DMS 273 (cell line): ENCODE measurements at regions not wholly inside any gene's neighbourhood (a gene's known extent, or its start where the extent isn't known, plus 50 kb on each side); places are given as distances from the start of the nearest gene placed in this dataset.

ENCODE experiments used
- DNase-seq: peaks from one replicate; lab custom pipeline; 2025; ENCODE audit not compliant: unreplicated experiment; lab: John Stamatoyannopoulos, UW

DNA sequence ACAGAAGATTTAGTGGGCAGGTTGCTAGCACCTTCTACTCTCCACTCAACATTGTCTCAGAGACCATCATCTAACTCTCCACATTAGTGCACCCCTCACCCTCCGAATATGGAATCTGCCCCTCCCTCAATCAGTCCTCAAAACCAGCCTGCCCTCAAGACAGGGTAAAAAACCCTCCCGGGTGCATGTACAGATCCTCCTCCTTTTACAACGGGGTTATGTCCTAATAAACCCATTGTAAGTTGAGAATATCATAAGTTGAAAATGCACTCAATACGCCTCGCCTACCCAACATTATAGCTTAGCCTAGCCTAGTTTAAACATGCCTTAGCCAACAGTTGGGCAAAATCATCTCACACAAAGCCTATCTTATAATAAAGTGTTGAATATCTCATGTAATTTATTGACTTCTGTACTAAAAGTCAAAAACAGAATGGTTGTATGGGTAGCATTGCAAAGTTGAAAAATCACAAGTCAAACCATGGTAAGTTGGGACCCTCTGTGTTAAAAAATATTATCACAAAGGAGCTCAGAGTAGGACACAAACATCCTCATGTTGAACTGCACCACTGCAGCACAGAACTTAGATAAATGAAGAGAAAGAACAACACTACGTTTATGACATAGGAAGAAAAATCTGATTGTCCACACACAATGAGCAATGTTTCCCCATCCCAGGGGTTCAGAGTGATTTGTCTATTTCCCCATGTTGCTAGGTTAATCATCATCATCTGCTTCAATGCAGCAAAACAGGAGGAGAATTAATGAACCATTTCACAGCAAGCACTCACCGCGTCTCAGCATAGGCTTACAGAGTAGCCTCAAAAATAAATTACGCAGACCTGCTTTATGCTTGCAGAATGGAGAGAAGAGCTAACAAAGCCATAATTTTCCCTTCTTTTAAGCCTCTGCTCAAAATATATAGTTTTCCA is 184.1 kb upstream of the ARL4C start:
- DNase-seq = no peak

DNA sequence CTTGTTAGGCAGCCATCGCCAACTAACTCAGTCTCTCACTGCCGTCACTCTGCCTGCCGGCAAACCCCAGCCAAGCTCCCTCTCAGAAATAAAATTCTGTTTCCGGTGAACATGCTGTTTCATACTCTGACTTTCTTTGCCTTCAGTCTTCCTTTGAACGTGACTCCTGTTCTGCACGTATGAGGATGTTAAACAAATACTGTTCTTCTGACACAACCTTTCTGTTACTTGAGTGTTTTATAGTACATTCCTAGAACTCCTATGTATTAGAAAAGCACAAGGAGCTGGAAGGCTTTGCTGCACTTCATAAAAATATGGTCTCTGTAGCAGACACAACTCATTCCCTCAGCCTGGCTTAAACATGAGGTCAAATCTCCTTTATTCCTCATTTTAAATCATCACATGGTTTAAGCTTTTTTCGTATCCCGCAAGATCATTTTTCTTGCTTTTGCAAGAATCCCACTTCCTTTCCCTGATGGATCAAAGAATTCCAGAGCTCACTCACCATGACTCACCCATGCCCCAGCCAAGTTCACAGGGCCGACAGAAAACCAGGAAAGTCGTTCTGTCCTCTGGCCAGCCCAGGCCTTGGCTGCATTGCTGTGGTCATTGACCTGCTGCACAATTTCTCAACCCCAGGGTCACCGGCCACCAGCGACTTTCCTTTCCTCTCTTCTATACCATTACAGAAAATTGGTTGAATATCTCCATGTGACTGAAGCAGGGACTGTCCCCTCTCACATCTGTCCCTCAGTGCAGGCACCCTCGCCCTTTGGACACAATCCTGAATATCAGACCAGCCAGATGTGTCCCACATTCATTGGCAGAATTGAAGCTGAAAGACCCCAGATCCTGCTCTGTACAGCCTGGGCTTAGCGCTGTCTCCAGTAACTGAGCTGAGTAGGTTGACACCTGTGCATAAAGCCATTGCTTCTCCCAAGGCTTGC is 183.1 kb upstream of the ARL4C start:
- DNase-seq = no peak

- no peak for DNase-seq
Measured at GRCh38 chr2:234679301-234679740, 182.4 kb upstream of the ARL4C start.

- no peak for DNase-seq
Measured at GRCh38 chr2:234678711-234679110, 181.8 kb upstream of the ARL4C start.

- no peak for DNase-seq
Measured at GRCh38 chr2:234677758-234678538, 181.1 kb upstream of the ARL4C start.

DNA sequence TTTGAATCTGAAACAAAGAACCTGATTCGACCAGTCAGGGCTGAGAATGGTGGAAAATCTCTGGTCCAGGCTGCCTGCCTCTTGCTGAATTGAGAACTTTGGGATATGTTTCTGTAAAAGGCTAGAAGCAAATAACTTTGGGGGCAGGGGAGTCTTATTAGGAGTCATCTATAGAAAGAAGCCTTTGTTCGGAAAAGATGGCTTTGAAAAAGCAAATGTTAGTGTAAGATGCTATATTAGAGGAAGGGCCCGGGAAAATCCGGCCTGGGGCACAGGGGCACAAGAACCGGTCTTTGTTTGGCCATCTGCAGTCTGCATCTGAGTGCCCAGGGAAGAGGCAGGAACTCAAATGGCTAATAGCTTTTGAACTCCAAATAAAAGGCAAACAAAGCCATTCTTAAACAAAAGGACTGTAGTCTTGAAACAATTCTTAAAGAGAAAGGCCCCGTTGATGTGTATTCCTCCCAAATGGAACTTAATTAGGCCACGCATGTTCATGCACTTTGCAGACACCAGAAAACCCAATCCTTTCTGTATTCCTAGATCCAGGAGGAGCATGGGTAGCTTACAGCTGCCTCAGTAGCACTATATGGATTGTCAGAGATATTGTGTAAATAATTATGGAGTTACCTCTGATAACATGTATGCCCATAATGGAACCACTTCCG is 180.0 kb upstream of the ARL4C start:
- no peak for DNase-seq

DNA sequence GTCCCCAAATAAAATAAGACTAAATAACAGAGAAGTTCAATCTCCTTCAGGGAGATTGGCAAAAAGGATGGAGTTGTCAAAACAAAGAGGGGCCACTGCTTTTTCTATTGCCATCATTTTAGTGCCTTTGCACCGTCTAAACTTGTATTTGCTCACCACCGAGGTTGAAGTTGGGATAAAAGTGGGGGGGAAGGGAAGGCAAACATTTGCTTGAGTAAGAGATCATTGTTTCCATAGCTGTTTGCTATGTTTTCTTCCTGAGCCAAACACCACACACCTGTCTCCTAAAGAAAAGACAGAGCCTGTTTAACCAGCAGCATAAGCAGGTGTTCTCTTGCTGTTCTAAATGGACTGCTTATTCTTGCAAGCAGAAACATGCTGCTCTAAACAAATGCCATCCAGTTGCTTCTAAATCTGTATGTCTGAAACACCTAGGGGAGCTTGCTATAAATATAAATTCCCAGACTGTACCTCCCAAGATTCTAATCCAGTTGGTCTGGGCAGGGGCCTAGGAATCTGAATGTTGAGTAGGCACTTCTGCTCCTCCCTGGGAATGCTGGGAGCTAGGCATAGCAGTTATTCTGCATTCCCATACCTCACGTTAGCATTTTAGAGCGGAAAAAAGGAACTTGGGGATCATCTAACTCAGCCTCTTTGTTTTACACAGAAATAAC is 179.4 kb upstream of the ARL4C start:
- DNase-seq = no peak

DNA sequence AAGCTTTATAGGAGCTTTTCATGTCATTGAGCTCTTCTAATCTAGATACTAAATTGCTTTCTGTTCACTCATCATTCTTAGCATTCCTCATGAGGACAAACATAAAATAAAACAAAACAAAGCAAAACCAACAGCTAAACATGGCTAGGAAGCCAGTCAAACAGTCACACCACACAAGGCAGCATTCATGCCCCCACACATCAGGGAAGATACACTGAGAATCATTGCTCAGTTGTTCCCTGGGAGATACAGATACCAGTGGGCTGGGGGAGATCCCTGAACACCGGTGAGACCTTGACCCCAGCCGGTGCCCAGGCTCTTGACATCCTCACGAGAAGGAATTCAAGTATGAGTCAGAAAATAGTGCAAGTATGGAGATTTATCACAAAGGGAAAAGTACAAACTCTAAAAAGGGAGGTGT is 177.9 kb upstream of the ARL4C start:
- DNase-seq = no peak

DNA sequence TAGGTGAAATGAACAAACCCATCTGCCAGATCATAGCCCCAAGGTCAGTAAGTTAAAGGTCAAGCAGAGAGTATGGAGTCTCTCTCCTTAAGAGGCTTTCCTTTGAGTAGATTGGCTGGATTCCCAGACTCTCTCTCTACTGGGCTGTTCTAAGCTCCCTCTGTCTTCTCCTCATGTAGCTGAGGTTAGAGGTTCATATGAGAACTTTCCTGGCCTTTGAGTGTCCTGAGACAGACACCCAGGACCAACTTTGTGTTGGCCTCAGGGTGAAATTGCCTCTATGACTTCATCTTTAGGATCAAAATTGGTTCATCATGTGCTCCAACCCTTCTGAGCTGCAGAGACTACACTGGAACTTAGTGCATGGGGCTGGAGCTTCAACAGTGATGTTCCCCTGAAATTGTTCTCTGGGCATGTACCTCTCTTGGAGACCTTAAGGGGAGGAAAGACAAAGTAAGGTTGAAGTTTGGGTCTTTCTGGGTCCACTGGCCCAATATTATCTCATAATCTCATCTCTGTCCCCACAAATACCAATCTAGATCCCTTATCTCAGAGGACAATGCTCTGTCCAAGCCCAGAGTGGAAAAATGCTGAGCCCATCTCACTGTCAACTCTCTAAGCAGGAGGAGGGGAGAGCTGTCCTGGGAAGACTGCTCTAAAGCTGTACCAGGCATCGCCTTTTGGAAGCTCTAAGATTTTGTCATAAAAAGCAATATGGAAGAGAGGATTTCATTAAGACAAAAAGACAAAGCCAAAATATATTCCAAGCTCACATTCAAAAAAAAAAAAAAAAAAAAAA is 177.3 kb upstream of the ARL4C start:
- DNase-seq = no peak

GRCh38 chr2:234673501-234673900 is 176.6 kb upstream of the ARL4C start:
- no peak for DNase-seq

DNA sequence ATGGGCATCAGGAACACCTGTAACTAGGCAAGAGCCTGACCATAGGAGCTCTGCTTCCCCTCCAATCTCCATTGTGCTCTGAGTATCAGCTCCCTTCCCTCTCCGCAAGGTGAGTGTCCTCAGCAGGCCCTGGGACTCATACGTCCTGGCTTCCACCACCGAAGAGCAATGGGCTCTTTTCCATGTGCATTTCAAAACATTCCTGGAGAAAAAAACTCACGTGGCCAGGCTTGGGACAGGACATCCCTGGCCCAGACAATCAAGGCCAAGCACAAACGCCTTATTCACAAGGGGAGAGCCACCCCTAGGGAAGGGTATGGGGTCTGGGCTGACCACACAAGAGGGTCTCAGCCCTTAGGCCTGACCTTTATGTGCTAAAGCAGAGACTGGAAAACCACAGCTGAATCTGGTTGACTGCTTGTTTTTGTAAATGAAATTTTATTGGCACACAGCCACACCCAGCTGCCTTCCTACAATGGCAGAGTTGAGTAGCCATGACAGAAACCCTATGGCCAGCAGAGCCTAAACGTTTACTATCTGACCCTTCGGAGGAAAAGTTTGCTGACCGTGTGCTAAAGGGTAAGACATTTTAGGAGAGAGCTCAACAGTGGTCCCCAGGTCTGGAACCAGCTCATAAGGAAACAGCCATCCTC is 175.7 kb upstream of the ARL4C start:
- peak; percentile 7 for DNase-seq

GRCh38 chr2:234671716-234672115 is 174.8 kb upstream of the ARL4C start:
- no peak for DNase-seq

DNA sequence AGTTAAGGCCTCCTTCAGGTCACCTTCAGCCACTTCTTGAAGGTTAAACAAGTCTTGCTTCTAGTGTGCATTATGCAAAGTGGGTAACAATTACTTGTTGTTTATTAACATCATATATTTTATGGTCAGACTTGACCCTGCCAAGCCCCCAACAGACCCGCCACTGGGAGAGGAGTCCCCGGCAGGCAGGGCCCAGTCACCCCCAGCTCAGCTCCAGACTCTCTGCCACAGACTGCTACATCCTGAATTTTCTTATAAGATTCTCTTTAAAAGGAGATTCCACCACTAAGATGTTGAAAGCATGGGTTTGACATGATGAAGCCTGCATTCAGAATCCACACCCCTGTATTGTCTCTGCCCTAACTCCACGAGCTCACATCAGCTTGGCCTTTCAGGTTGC is 174.3 kb upstream of the ARL4C start:
- no peak for DNase-seq

GRCh38 chr2:234670806-234671205 is 173.9 kb upstream of the ARL4C start:
- DNase-seq = peak; percentile 72

DNA sequence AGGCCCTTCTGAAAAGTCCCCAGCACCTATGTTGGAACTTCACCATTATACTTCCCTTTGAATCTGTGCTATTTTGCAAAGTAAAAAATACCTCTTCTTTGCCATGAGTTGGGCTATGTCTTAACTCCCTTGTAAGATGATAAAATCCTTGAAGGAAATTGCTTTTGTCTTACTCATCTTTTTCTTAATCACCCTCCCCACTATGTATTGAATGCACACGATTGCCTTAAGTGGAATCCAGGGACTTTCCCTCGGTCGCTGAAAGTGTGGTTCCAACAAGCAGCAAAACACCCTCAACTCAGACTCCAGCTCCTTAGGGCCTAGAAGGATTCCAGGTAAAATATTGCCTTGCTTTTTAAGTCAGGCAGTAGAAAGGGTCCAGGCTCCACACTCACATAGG is 173.2 kb upstream of the ARL4C start:
- DNase-seq = no peak

GRCh38 chr2:234669621-234670020 is 172.7 kb upstream of the ARL4C start:
- DNase-seq = peak; percentile 22

- no peak for DNase-seq
Measured at GRCh38 chr2:234669001-234669400, 172.1 kb upstream of the ARL4C start.

GRCh38 chr2:234666911-234667310 is 170.0 kb upstream of the ARL4C start:
- DNase-seq = no peak

- DNase-seq = no peak
Measured at GRCh38 chr2:234665304-234665703, 168.4 kb upstream of the ARL4C start.
